ENCODE measurements at regions not wholly inside any gene's neighbourhood (a gene's known extent, or its start where the extent isn't known, plus 50 kb on each side); places are given as distances from the start of the nearest gene placed in this dataset.

Small RNA genes in the stretch of these regions (small RNA-seq; reads per million reads assigned to genes)
- 0 reads per million in 2 experiments for gene RF00019
- gene RNU6-830P = 0 reads per million in 2 experiments

Measured in SK-MEL-5 (cell line).